ENCODE measurements at regions not wholly inside any gene's neighbourhood (a gene's known extent, or its start where the extent isn't known, plus 50 kb on each side); places are given as distances from the start of the nearest gene placed in this dataset.

- TF ChIP-seq CTCF (IDR thresholded peaks at IDR 0.05) = no peak
- no peak for TF ChIP-seq EP300 (IDR thresholded peaks at IDR 0.05)
- TF ChIP-seq POLR2A (IDR thresholded peaks at IDR 0.05) = no peak
Observed at GRCh38 chr5:3736926-3737325, 141.3 kb downstream of the IRX1 start.
